ENCODE measurements at regions not wholly inside any gene's neighbourhood (a gene's known extent, or its start where the extent isn't known, plus 50 kb on each side); places are given as distances from the start of the nearest gene placed in this dataset.

DNA sequence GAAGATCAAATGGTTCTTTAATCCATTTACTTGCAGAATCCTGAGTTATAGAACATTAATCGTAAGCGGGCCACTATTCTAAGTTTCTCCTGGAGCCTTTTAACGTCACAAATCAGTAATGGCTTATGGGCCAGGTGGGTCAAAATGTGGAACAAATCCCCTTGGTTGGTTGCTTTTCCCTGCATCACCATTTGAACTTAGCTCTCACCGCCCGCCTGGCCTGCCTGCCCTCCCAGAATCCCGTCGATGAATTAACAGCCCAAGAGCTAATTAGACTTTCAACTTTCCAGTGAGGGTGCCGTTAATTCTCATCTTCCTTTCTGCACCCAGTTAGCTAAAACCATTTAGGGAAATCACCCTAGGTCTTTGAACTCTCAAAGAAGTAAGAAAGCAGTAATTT lies 205.5 kb downstream of the RNF152 start:
- TF ChIP-seq, protein P1, sequence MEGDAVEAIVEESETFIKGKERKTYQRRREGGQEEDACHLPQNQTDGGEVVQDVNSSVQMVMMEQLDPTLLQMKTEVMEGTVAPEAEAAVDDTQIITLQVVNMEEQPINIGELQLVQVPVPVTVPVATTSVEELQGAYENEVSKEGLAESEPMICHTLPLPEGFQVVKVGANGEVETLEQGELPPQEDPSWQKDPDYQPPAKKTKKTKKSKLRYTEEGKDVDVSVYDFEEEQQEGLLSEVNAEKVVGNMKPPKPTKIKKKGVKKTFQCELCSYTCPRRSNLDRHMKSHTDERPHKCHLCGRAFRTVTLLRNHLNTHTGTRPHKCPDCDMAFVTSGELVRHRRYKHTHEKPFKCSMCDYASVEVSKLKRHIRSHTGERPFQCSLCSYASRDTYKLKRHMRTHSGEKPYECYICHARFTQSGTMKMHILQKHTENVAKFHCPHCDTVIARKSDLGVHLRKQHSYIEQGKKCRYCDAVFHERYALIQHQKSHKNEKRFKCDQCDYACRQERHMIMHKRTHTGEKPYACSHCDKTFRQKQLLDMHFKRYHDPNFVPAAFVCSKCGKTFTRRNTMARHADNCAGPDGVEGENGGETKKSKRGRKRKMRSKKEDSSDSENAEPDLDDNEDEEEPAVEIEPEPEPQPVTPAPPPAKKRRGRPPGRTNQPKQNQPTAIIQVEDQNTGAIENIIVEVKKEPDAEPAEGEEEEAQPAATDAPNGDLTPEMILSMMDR (conservative IDR thresholded peaks at IDR 0.05; ENCODE audit: low read depth, low read length): no peak
- no peaks in the 10 kb centered on the region for H3K4me1 ChIP-seq (ENCODE audit: low read depth, poor library complexity, severe bottlenecking)
- no peaks in the 10 kb centered on the region for H4K20me1 ChIP-seq (ENCODE audit: insufficient read depth)
- no peaks in the 10 kb centered on the region for H3K79me2 ChIP-seq (ENCODE audit: insufficient read depth, low read depth)
- H3K27me3 ChIP-seq (ENCODE audit: insufficient read depth, low read depth): no peaks in the 10 kb centered on the region
- no peak overlapping the region for H2AFZ ChIP-seq (ENCODE audit: low read depth)
- no peak overlapping the region for H3K4me3 ChIP-seq (IDR thresholded peaks at IDR 0.05; ENCODE audit: insufficient read depth, low read depth, low read length)
- no peaks in the 10 kb centered on the region for H3K36me3 ChIP-seq (ENCODE audit: insufficient read depth)
- no peak overlapping the region for H3K9ac ChIP-seq
- no peak overlapping the region for H3K27ac ChIP-seq
- no peak overlapping the region for H3K4me2 ChIP-seq

DNA sequence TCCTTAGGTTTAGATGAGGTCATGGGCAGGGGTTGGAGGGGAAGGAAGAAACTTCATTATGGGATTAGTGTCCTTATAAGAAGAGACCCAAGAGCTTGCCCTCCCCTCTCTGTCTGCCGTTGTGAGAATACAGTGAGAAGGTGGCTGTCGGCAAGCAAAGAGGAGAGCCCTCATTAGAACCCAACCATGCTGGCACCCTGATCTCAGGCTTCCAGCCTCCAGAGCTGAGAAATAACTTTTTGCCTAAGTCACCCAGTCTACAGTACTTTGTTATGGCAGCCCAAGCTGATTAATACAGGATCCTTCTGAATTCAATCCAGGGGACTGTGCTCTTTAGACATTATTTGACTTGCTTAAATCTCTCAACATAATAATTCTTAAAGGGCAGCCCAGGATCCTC lies 209.0 kb downstream of the RNF152 start:
- H3K4me2 ChIP-seq: no peak overlapping the region
- no peaks in the 10 kb centered on the region for H3K36me3 ChIP-seq (ENCODE audit: insufficient read depth)
- no peaks in the 10 kb centered on the region for H4K20me1 ChIP-seq (ENCODE audit: insufficient read depth)
- no peaks in the 10 kb centered on the region for H3K27me3 ChIP-seq (ENCODE audit: insufficient read depth, low read depth)
- H3K4me1 ChIP-seq (ENCODE audit: low read depth, poor library complexity, severe bottlenecking): no peaks in the 10 kb centered on the region
- H3K27ac ChIP-seq: no peak overlapping the region
- TF ChIP-seq, protein P1 (conservative IDR thresholded peaks at IDR 0.05; ENCODE audit: low read depth, low read length): no peak
- no peak overlapping the region for H2AFZ ChIP-seq (ENCODE audit: low read depth)
- no peak overlapping the region for H3K4me3 ChIP-seq (IDR thresholded peaks at IDR 0.05; ENCODE audit: insufficient read depth, low read depth, low read length)
- no peak overlapping the region for H3K9ac ChIP-seq
- no peaks in the 10 kb centered on the region for H3K79me2 ChIP-seq (ENCODE audit: insufficient read depth, low read depth)

DNA sequence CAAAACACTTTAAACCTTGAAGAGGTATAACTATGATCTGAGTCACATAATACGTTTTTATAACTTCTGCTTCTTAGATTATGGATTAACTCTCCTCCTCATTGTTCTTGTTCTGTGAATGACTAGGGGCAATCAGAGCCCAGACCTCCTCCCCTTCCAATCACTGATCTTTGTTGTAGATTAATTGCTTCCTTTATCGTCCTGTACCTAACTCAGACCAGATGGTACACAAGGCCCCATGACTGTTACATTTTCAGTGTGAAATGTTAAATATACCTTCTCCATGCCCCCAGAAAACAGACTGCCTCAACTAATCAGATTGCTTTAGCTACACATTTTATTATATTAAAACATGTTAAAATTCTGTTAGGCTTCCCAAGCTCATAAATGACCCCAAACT lies 211.7 kb downstream of the RNF152 start:
- Histone ChIP-seq H2AFZ (ENCODE audit: low read depth) (no peak overlapping the region), H3K27ac (no peak overlapping the region), H3K9ac (no peak overlapping the region), H3K79me2 (ENCODE audit: insufficient read depth, low read depth) (no peaks in the 10 kb centered on the region), H3K4me1 (ENCODE audit: low read depth, poor library complexity, severe bottlenecking) (no peaks in the 10 kb centered on the region), H4K20me1 (ENCODE audit: insufficient read depth) (no peaks in the 10 kb centered on the region), H3K27me3 (ENCODE audit: insufficient read depth, low read depth) (no peaks in the 10 kb centered on the region), H3K4me2 (no peak overlapping the region), H3K36me3 (ENCODE audit: insufficient read depth) (no peaks in the 10 kb centered on the region), H3K4me3 (IDR thresholded peaks at IDR 0.05; ENCODE audit: insufficient read depth, low read depth, low read length) (no peak overlapping the region)
- TF ChIP-seq, protein P1 (conservative IDR thresholded peaks at IDR 0.05; ENCODE audit: low read depth, low read length): no peak

DNA sequence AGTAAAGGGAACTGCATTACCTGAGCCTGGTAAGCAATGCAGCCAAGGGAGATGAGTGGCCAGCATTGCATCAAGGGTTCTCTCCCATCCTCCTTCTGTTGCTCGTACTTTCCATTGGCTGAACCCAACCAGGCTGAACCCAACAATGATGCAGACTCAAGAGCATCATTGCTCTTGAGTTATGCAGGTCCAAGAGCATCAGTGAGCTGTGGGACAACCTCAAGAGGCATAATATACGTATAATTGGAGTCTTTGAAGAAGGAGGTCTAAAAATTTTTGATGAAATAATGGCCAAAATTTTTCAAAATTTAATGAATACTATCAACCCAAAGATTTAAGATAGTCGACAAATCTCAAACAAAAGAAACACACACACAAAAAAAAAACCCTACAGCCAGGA lies 213.0 kb downstream of the RNF152 start:
- H3K79me2 ChIP-seq (ENCODE audit: insufficient read depth, low read depth): no peaks in the 10 kb centered on the region
- no peaks in the 10 kb centered on the region for H3K27me3 ChIP-seq (ENCODE audit: insufficient read depth, low read depth)
- no peak overlapping the region for H3K27ac ChIP-seq
- H2AFZ ChIP-seq (ENCODE audit: low read depth): no peak overlapping the region
- H3K4me2 ChIP-seq: no peak overlapping the region
- H3K4me3 ChIP-seq (IDR thresholded peaks at IDR 0.05; ENCODE audit: insufficient read depth, low read depth, low read length): no peak overlapping the region
- H3K9ac ChIP-seq: no peak overlapping the region
- H4K20me1 ChIP-seq (ENCODE audit: insufficient read depth): no peaks in the 10 kb centered on the region
- H3K36me3 ChIP-seq (ENCODE audit: insufficient read depth): no peaks in the 10 kb centered on the region
- TF ChIP-seq, protein P1 (conservative IDR thresholded peaks at IDR 0.05; ENCODE audit: low read depth, low read length): no peak
- no peaks in the 10 kb centered on the region for H3K4me1 ChIP-seq (ENCODE audit: low read depth, poor library complexity, severe bottlenecking)
